Colonic mucosa (tissue), 4 donors: ENCODE measurements at regions not wholly inside any gene's neighbourhood (a gene's known extent, or its start where the extent isn't known, plus 50 kb on each side); places are given as distances from the start of the nearest gene placed in this dataset.

Experiments used
- DNase-seq: peaks from one replicate; pipeline ENCODE4 v3.0.0-alpha.2; 2020
- H3K27ac ChIP-seq: fragments of 200-600 bp; one replicate; pipeline ENCODE4 v1.8.0; 2021
- H3K27me3 ChIP-seq: fragments of 200-600 bp; one replicate; pipeline ENCODE4 v1.8.0; 2021
- H3K36me3 ChIP-seq: fragments of 200-600 bp; one replicate; pipeline ENCODE4 v1.8.0; 2021
- H3K4me1 ChIP-seq: fragments of 200-600 bp; one replicate; pipeline ENCODE4 v1.8.0; 2021; ENCODE audit warnings: mild to moderate bottlenecking
- H3K4me3 ChIP-seq: fragments of 200-600 bp; one replicate; pipeline ENCODE4 v1.8.0; 2021
- H3K9ac ChIP-seq, 2 donors: one replicate each; pipeline ENCODE4 v1.7.0; 2013; ENCODE audit warnings: control low read depth in 2 of 2, low read depth in 2 of 2, low read length in 2 of 2
- H3K9me3 ChIP-seq: fragments of 200-600 bp; one replicate; pipeline ENCODE4 v1.8.0; 2021
- intact Hi-C: fragments of 100-400 bp; cut with DNase I; formaldehyde crosslinking; loops from one replicate; pipeline ENCODE4 v1.14.1; 2022
- TF ChIP-seq, protein P1 (sequence below): fragments of 200-600 bp; IDR thresholded peaks from one replicate; pipeline ENCODE4 v1.8.0; 2022; ENCODE audit warnings: antibody characterized with exemption, mild to moderate bottlenecking
- donor health status: healthy.
- donor health status: DM: no; HTN: no; CAD: no.
- donor health status: DM: no; HTN: no; CAD: no.

DNA sequence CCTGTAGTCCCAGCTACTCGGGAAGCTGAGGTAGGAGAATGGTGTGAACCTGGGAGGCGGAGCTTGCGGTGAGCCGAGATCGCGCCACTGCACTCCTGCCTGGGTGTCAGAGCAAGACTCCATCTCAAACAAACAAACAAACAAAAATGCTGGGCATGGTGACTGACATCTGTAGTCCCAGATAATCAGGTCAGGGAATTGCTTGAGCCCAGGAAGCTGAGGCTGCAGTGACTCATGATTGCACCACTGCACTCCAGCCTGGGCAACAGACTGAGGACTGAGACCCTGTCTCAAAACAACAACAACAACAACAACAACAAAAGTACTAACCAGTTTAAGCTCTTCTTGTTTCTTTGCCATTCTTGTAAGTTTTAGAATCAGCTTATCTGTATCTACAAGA is 383.0 kb upstream of the PMFBP1 start:
- intact Hi-C loops: no loop called here

DNA sequence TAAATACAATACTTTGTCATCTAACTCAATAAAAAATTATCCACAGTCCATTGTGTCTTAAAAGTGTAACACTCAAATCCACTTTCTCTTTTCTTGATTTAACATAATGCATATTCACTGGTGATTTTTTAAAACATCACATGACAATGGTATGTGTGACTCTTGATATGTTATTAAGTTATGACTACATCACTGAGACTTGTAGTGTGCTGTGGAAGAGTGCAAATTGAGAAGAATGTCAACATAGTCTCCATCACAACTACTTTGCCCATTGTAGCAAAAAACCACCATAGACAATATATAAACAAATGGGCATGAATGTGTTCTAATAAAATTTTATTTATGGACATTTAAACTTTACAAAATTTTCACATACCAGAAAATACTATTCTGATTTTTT is 380.7 kb upstream of the PMFBP1 start:
- DNase-seq: no peak
- Histone ChIP-seq H3K4me3 (no peak overlapping the region), H3K27me3 (no peaks in the 10 kb centered on the region), H3K9ac (no peak overlapping the region), H3K4me1 (no peaks in the 10 kb centered on the region), H3K9me3 (no peaks in the 10 kb centered on the region), H3K36me3 (no peaks in the 10 kb centered on the region), H3K27ac (no peak overlapping the region)
- intact Hi-C loops: no loop called here
- TF ChIP-seq, protein P1, sequence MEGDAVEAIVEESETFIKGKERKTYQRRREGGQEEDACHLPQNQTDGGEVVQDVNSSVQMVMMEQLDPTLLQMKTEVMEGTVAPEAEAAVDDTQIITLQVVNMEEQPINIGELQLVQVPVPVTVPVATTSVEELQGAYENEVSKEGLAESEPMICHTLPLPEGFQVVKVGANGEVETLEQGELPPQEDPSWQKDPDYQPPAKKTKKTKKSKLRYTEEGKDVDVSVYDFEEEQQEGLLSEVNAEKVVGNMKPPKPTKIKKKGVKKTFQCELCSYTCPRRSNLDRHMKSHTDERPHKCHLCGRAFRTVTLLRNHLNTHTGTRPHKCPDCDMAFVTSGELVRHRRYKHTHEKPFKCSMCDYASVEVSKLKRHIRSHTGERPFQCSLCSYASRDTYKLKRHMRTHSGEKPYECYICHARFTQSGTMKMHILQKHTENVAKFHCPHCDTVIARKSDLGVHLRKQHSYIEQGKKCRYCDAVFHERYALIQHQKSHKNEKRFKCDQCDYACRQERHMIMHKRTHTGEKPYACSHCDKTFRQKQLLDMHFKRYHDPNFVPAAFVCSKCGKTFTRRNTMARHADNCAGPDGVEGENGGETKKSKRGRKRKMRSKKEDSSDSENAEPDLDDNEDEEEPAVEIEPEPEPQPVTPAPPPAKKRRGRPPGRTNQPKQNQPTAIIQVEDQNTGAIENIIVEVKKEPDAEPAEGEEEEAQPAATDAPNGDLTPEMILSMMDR: no peak

More for the DNA sequence above, 383.0 kb upstream of the PMFBP1 start:
- TF ChIP-seq, protein P1: no peak
- Histone ChIP-seq H3K36me3 (no peaks in the 10 kb centered on the region), H3K9ac (no peak overlapping the region), H3K9me3 (no peaks in the 10 kb centered on the region), H3K27ac (no peak overlapping the region), H3K4me3 (no peak overlapping the region), H3K4me1 (no peaks in the 10 kb centered on the region), H3K27me3 (no peaks in the 10 kb centered on the region)
- no peak for DNase-seq

DNA sequence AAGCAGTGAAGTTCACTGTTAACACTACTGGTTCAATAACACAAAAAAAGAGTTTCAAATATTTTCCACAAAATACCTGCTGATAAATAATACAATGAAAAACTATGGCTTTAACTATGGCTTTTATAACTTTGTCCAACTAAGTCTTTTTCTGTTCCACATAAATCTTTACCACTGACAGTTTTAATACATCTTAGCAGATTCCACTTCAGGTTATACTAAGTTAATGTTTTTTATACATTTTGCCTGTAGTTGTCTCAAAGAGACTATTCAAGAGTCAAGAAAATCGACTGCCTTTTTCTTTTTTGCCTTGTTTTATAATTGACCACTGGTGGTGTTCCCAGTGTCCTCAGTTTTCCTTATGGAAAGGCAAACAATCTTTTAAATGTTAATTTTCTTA is 379.7 kb upstream of the PMFBP1 start:
- intact Hi-C loops: no loop called here
- no peak overlapping the region for H3K4me3 ChIP-seq
- TF ChIP-seq, protein P1: no peak

DNA sequence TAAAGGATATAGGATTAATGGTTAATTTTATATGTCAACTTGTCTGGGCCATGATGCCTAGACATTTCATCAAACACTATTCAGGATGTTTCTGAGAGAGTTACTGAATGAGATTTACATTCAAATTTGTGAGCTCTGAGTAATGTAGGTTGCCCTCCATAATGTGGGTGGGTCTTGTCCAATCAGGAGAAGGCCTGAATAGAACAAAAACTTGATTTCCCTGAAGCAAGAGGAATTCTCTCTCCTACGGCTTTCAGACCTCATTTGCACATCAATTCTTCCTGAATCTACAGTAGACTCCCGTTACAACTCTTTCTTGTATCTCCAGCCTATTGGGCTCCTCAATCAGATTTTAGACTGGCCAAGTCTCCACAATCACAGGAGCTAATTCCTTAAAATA is 377.9 kb upstream of the PMFBP1 start:
- DNase-seq: no peak

More for the DNA sequence above, 379.7 kb upstream of the PMFBP1 start:
- no peaks in the 10 kb centered on the region for H3K9me3 ChIP-seq
- DNase-seq: no peak
- no peaks in the 10 kb centered on the region for H3K27me3 ChIP-seq
- H3K36me3 ChIP-seq: no peaks in the 10 kb centered on the region
- no peak overlapping the region for H3K9ac ChIP-seq
- no peaks in the 10 kb centered on the region for H3K4me1 ChIP-seq
- no peak overlapping the region for H3K27ac ChIP-seq

DNA sequence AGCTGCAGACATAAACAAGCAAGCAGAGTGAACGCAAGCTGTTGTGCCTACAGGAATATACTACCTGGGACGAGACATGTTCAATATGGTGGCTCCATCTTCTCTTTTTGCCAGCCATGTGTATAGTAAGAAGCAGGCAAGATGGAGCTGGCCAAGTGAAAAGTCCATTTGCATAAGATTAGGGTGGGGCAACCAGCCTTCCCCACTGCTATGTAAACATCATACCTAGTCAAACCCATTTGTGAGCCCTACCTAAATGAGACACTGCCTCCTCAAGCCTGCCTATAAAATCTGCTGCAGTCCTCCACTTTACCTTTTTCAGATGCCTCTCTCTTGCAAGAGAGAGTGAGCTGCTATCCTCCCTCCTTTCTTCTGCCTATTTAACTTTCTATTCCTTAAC is 370.1 kb upstream of the PMFBP1 start:
- no peak overlapping the region for H3K27ac ChIP-seq
- H3K36me3 ChIP-seq: no peaks in the 10 kb centered on the region
- intact Hi-C loops: no loop called here
- no peak overlapping the region for H3K4me3 ChIP-seq
- no peaks in the 10 kb centered on the region for H3K27me3 ChIP-seq
- TF ChIP-seq, protein P1: no peak
- no peak overlapping the region for H3K9ac ChIP-seq
- no peaks in the 10 kb centered on the region for H3K9me3 ChIP-seq
- DNase-seq: no peak
- no peaks in the 10 kb centered on the region for H3K4me1 ChIP-seq

More for the DNA sequence above, 377.9 kb upstream of the PMFBP1 start:
- TF ChIP-seq, protein P1: no peak
- intact Hi-C loops: no loop called here
- Histone ChIP-seq H3K27me3 (no peaks in the 10 kb centered on the region), H3K27ac (no peak overlapping the region), H3K9ac (no peak overlapping the region), H3K4me3 (no peak overlapping the region), H3K9me3 (no peaks in the 10 kb centered on the region), H3K4me1 (no peaks in the 10 kb centered on the region), H3K36me3 (no peaks in the 10 kb centered on the region)

DNA sequence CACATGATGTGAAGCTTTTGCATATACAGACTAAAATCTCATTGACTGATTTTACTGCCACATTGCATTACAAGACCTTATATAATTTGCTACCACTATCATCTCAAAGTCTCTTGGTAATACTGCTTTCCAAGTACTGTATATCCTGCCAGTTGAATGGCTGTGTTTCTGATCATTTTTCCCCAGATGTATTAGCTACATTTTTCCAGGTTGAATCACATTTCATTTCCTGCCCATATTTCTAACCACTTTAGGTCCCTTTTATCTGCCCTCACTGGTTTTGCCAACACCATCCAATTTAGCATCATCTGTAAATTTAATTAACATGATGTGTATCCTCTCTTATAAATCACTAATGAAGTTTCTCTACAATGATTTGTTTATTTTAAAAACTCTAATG is 365.7 kb upstream of the PMFBP1 start:
- TF ChIP-seq, protein P1: no peak
- H3K27me3 ChIP-seq: no peaks in the 10 kb centered on the region
- no peaks in the 10 kb centered on the region for H3K9me3 ChIP-seq
- intact Hi-C loops: no loop called here
- DNase-seq: no peak
- no peak overlapping the region for H3K27ac ChIP-seq
- H3K36me3 ChIP-seq: no peaks in the 10 kb centered on the region
- H3K9ac ChIP-seq: no peak overlapping the region
- no peaks in the 10 kb centered on the region for H3K4me1 ChIP-seq
- no peak overlapping the region for H3K4me3 ChIP-seq
